Stimulated activated CD4-positive, alpha-beta T cell treated with anti-CD3 and anti-CD28 coated beads, Interleukin-2, amount 100 ng/mL, for 4 hours (primary cell): ENCODE measurements at regions not wholly inside any gene's neighbourhood (a gene's known extent, or its start where the extent isn't known, plus 50 kb on each side); places are given as distances from the start of the nearest gene placed in this dataset.

ENCODE experiments used
- DNase-seq: peaks from one replicate; pipeline ENCODE4 v3.0.0-alpha.2; 2020; ENCODE audit warnings: low read depth

- no peak for DNase-seq
Observed at GRCh38 chr7:7118822-7119221, 63.5 kb upstream of the C1GALT1 start.

- DNase-seq: no peak
Observed at GRCh38 chr7:7119729-7120128, 62.6 kb upstream of the C1GALT1 start.

GRCh38 chr7:7122033-7122478 lies 60.3 kb upstream of the C1GALT1 start:
- DNase-seq: no peak

- DNase-seq: no peak
Observed at GRCh38 chr7:7122701-7123281, 59.6 kb upstream of the C1GALT1 start.

- no peak for DNase-seq
Observed at GRCh38 chr7:7125963-7126362, 56.4 kb upstream of the C1GALT1 start.

- DNase-seq: no peak
Observed at GRCh38 chr7:7127773-7128172, 54.6 kb upstream of the C1GALT1 start.

- no peak for DNase-seq
Observed at GRCh38 chr7:7129381-7129780, 53.0 kb upstream of the C1GALT1 start.

- DNase-seq: no peak
Observed at GRCh38 chr7:7131273-7131672, 51.1 kb upstream of the C1GALT1 start.
